ENCODE measurements at regions not wholly inside any gene's neighbourhood (a gene's known extent, or its start where the extent isn't known, plus 50 kb on each side); places are given as distances from the start of the nearest gene placed in this dataset.
"Not testable (repeated sequence)": the region's sequence is repeated elsewhere in the genome, so short reads cannot be mapped to it uniquely, and the experiment has no call there.

DNA sequence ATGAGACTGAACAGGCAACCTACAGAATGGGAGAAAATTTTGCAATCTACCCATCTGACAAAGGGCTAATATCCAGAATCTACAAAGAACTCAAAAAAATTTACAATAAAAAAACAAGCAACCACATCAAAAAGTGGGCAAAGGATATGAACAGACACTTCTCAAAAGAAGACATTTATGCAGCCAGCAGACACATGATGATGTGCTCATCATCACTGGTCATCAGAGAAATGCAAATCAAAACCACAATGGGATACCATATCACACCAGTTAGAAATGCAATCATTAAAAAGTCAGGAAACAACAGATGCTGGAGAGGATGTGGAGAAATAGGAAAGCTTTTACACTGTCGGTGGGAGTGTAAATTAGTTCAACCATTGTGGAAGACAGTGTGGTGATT is 51.7 kb upstream of the PAXBP1 start:
- H3K4me1 Mint-ChIP-seq; H3K36me3 Mint-ChIP-seq (ENCODE audit: low read depth); H3K9me3 ChIP-seq (ENCODE audit: control insufficient read depth, low read length, poor library complexity, severe bottlenecking); DNase-seq; ATAC-seq; H3K27ac Mint-ChIP-seq; H3K27me3 Mint-ChIP-seq; H3K4me3 Mint-ChIP-seq: not testable (repeated sequence)

DNA sequence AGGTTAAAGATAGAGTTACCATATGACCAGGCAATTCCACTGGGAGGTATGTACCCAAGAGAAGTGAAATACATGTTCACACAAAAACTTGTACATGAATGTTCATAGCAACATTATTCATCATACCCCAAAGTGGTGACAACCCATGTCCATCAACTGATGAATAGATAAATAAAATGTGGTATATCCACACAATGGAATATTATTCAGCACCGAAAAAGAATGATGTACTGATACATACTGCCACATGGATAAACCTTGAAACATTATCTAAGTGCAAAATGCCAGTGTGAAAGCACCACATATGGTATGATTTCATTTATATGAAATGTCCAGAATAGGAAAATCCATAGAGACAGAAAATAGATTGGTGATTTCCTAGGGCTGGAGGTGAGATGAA is 53.4 kb upstream of the PAXBP1 start:
- no peaks in the 10 kb centered on the region for H3K36me3 Mint-ChIP-seq (ENCODE audit: low read depth)
- H3K4me1 Mint-ChIP-seq = no peaks in the 10 kb centered on the region

DNA sequence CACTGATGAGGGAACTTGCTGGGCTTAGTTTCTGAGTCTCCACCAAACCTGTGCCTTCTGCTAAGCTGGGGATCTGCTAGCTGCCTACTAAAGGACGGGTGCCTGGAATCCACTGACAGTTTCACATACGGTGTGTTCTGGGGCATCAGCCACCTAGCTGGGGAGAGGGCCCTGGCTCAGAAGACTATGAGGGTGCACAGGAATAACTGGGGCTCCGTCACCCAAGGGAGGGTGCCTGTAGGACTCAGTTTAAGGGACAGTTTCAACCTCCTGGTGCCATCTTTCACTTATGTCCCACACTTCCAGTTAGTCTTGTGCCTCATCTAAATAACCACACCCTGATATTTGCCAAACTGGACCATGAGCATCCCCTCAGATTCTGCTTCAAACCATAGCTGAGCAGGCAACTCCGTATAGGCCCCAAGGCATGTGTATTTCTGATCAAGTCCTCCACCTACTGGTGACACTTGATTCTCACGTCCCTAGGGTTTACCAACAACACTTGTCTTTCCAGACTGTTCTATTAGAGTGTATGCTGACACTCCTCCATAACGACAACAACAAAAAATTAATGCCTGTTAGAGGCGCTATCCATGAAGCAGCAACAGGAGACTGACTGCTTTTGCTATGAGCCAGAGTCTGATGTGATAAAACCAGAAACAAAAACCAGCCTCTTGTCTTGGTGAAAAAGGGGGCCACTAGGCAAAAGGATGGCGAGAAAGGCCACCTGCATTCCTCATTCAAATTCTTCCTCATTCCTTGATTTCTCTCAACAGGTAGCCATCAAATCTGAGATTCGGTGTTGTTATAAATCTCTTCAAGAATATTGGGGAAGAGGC is 55.0 kb upstream of the PAXBP1 start:
- H3K27ac Mint-ChIP-seq = no peak overlapping the region
- no peaks in the 10 kb centered on the region for H3K36me3 Mint-ChIP-seq (ENCODE audit: low read depth)
- ATAC-seq (peak; percentile 74), DNase-seq (no peak)
- no peak overlapping the region for H3K4me3 Mint-ChIP-seq
- no peaks in the 10 kb centered on the region for H3K9me3 ChIP-seq (ENCODE audit: control insufficient read depth, low read length, poor library complexity, severe bottlenecking)
- H3K4me1 Mint-ChIP-seq = no peaks in the 10 kb centered on the region
- peaks cover 5% of the 10 kb centered on the region for H3K27me3 Mint-ChIP-seq

More for the DNA sequence above, 53.4 kb upstream of the PAXBP1 start:
- no peak for DNase-seq
- no peak for ATAC-seq
- Mint-ChIP-seq H3K4me3 (no peak overlapping the region), H3K27me3 (peaks cover 5% of the 10 kb centered on the region), H3K27ac (no peak overlapping the region)
- no peaks in the 10 kb centered on the region for H3K9me3 ChIP-seq (ENCODE audit: control insufficient read depth, low read length, poor library complexity, severe bottlenecking)

DNA sequence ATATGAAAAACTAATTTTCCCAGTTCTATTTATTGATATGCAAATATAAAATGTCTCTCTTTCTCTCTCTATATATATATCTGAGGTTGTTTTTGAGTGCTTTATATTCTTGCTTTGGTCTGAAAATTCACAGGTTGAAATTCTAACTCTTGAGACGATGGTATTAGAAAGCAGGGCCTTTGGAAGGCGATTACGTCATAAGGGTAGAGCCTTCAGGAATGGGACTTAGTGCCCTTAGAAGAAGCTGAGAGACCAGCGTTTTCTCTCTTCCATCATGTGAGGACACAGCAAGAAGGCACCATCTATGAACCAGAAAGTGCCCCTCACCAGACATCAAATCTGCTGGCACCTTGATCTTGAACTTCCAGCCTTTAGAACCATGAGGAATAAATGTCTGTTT is 57.4 kb upstream of the PAXBP1 start:
- DNase-seq (no peak), ATAC-seq (no peak)
- Mint-ChIP-seq H3K4me3 (no peak overlapping the region), H3K27ac (no peak overlapping the region), H3K27me3 (peaks cover 5% of the 10 kb centered on the region), H3K4me1 (no peaks in the 10 kb centered on the region), H3K36me3 (ENCODE audit: low read depth) (no peaks in the 10 kb centered on the region)
- H3K9me3 ChIP-seq (ENCODE audit: control insufficient read depth, low read length, poor library complexity, severe bottlenecking) = no peaks in the 10 kb centered on the region

DNA sequence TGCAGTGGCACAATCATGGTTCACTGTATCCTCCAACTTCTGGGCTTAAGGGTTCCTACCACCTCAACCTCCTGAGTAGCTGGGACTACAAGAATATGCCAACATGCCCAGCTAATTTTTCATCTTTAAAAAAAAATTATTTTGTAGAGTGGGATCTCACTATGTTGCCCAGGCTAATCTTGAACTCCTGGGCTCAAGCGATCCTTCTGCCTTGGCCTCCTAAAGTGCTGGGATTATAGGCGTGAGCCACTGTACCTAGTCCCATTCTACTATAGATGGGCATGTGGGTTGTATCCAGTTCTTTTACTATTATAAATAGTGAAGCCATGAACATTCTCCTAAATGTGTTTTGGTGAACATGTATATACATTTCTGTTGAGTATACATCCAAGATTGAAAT is 57.9 kb upstream of the PAXBP1 start:
- Mint-ChIP-seq H3K36me3 (ENCODE audit: low read depth) (no peaks in the 10 kb centered on the region), H3K4me1 (no peaks in the 10 kb centered on the region), H3K4me3 (no peak overlapping the region), H3K27me3 (peaks cover 5% of the 10 kb centered on the region), H3K27ac (no peak overlapping the region)
- DNase-seq (no peak), ATAC-seq (no peak)
- no peaks in the 10 kb centered on the region for H3K9me3 ChIP-seq (ENCODE audit: control insufficient read depth, low read length, poor library complexity, severe bottlenecking)

DNA sequence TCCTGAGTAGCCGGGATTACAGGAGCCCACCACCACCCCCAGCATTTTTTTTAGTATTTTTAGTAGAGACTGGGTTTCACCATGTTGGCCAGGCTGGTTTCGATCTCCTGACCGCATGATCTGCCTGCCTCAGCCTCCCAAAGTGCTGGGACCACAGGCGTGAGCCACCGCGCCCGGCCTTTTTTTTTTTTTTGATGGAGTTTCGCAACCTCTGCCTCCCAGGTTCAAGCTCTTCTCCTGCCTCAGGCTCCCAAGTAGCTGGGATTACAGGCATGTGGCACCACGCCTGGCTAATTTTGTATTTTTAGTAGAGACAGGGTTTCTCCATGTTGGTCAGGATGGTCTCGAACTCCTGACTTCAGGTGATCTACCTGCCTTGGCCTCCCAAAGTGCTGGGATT is 60.2 kb upstream of the PAXBP1 start:
- ATAC-seq; H3K27me3 Mint-ChIP-seq; DNase-seq; H3K4me3 Mint-ChIP-seq; H3K4me1 Mint-ChIP-seq; H3K36me3 Mint-ChIP-seq (ENCODE audit: low read depth); H3K9me3 ChIP-seq (ENCODE audit: control insufficient read depth, low read length, poor library complexity, severe bottlenecking); H3K27ac Mint-ChIP-seq: not testable (repeated sequence)

DNA sequence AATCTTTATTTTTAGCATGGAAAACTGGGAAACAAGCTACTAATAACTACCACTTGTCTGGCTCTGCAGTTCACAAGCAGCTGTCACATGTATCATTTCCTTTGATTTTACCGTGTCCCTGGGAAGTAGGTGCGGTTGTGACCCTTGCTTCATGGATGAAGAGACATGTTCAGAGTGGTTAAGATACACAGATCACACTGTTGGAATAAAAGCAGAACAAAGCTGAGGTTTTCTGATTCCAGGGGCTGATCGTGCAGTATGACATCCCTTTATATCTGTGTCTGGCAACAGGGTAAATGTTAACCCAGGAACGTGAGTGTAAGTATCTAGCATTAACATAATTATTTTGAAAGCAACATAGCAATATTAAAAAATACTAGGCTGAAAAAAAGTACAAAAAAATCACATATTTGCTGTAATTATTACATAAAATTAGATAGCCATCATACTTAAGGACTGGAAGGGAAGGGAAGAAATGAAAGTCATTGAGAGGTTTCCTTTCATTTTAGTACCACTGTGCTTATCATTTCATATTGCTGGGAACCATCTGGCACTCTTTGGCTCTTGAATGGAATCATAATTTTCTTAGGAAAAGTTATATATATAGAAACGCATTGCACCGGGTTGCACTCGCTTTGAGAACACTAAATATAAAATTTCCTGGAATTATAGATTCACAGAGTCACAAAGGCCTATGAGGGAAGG is 62.8 kb upstream of the PAXBP1 start:
- Mint-ChIP-seq H3K4me3 (no peak overlapping the region), H3K36me3 (ENCODE audit: low read depth) (no peaks in the 10 kb centered on the region), H3K4me1 (no peaks in the 10 kb centered on the region), H3K27me3 (peaks cover 6% of the 10 kb centered on the region), H3K27ac (no peak overlapping the region)
- ATAC-seq (no peak), DNase-seq (no peak)
- H3K9me3 ChIP-seq (ENCODE audit: control insufficient read depth, low read length, poor library complexity, severe bottlenecking) = no peaks in the 10 kb centered on the region

DNA sequence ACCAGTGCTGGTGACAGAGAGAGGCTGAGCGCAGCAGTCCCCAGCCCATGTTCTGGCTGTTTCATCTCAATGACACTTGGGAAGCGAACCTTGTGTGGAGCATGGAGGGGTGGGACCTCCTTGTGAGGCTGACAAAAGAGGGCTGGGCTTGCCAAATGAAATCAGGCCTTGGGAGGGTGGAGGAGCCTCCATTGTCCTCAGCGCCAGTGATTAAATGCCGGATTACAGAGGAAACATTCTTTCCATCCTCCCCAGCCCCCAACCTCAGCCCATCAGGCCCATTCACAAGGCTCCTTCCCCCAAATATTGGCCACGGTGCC is 63.3 kb upstream of the PAXBP1 start:
- DNase-seq = no peak

DNA sequence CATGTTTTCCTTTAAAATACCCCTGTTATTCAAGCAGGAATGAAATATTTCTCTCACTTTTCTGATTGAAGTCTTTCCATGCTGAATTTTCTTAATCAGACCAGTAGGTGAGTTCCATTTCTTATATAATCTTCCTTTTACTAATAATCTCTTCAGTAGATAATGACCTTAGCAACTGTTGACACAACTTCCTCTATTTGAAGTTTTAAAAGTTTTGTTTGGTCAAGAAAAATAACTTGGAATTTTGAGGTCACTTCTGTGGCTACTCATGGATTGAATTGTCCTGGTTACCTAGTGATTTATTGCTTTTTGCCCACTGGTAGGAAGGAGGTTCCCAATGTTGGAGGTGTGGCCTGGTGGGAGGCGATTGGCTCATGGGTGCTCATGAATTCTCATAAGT is 70.6 kb upstream of the PAXBP1 start:
- DNase-seq (no peak), ATAC-seq (no peak)
- Mint-ChIP-seq H3K4me3 (no peak overlapping the region), H3K36me3 (ENCODE audit: low read depth) (no peaks in the 10 kb centered on the region), H3K27me3 (peaks cover 16% of the 10 kb centered on the region), H3K27ac (no peak overlapping the region), H3K4me1 (no peaks in the 10 kb centered on the region)
- no peaks in the 10 kb centered on the region for H3K9me3 ChIP-seq (ENCODE audit: control insufficient read depth, low read length, poor library complexity, severe bottlenecking)

More for the DNA sequence above, 63.3 kb upstream of the PAXBP1 start:
- H3K4me3 Mint-ChIP-seq = no peak overlapping the region
- peaks cover 6% of the 10 kb centered on the region for H3K27me3 Mint-ChIP-seq
- H3K4me1 Mint-ChIP-seq = no peaks in the 10 kb centered on the region
- no peaks in the 10 kb centered on the region for H3K9me3 ChIP-seq (ENCODE audit: control insufficient read depth, low read length, poor library complexity, severe bottlenecking)
- H3K36me3 Mint-ChIP-seq (ENCODE audit: low read depth) = no peaks in the 10 kb centered on the region
- no peak for ATAC-seq
- H3K27ac Mint-ChIP-seq = no peak overlapping the region

DNA sequence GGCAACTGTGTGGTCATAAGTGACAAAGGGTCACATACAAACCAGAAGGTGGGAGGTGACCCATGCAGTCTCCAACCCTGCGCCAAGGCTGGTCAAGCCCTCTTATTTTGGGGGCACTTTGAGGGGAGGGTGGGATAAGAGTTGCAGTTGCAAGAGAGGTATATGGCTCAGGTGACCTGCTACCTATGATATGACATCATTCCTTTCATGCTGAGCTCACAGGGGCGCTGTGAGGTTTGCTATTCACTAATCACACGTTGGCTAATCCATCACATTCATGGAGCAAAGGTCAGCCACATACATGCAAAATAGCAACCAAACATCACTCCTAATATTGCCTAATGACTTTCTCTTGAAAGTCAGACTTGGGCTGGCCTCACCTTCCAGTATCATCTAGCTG is 72.0 kb upstream of the PAXBP1 start:
- no peaks in the 10 kb centered on the region for H3K9me3 ChIP-seq (ENCODE audit: control insufficient read depth, low read length, poor library complexity, severe bottlenecking)
- Mint-ChIP-seq H3K27me3 (peaks cover 23% of the 10 kb centered on the region), H3K4me1 (no peaks in the 10 kb centered on the region), H3K4me3 (no peak overlapping the region), H3K27ac (no peak overlapping the region), H3K36me3 (ENCODE audit: low read depth) (no peaks in the 10 kb centered on the region)
- no peak for DNase-seq
- no peak for ATAC-seq

DNA sequence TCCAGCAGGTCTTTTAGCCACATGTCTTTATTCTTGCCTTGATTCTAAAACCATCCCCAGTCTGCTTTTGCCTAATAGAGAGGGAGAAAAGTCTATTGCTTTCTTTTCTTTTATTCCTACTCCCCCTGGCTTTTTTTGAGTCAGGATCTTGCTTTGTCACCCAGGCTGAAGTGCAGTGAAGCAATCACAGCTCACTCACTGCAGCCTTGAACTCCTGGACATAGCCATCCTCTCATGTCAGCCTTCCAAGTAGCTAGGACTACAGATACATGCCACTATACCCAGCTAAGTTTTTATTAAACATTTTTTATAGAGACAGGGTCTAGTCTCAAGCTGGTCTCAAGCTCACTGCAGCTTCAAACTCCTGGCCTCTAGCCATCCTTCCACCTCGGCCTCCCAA is 72.5 kb upstream of the PAXBP1 start:
- Mint-ChIP-seq H3K4me3 (no peak overlapping the region), H3K36me3 (ENCODE audit: low read depth) (no peaks in the 10 kb centered on the region), H3K27me3 (peaks cover 28% of the 10 kb centered on the region), H3K27ac (no peak overlapping the region), H3K4me1 (no peaks in the 10 kb centered on the region)
- DNase-seq = no peak
- no peak for ATAC-seq
- no peaks in the 10 kb centered on the region for H3K9me3 ChIP-seq (ENCODE audit: control insufficient read depth, low read length, poor library complexity, severe bottlenecking)

DNA sequence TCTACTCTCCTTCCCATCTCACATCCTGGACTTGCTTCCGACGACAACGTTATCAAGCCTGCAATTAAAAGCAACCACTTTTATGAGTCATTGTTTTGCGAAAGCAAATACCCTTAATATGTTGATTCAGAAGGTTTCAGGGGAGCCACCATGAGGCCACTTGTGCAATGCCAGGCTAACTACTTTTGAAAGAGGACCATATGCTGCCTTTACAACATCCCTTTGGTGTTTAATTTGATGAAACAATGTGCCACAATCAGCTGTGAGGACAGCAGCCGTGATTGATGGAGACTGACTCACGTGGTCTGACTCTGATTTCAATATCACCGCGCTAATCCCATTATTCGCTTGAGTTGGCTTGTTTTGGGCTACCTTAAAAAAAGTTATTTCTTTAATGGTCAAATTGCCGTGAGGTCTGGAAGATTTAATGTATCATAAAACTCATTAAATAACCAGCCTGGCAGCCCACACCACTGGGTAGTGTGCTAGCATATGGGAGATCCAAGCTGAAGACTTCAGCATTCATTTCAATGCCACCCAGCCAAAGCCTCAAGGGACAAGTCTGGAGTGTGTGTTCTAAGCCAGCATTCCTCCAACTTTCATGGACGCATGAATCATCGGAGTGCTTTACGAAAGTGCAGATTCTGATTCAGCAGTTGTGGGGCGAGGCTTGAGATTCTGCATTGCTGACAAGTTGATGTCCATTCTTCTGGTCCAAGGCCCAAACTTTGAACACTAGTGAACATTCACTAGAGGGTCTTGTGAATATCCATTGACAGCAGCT is 73.3 kb upstream of the PAXBP1 start:
- ATAC-seq (no peak), DNase-seq (no peak)
- H3K27me3 Mint-ChIP-seq = peaks cover 36% of the 10 kb centered on the region
- no peaks in the 10 kb centered on the region for H3K36me3 Mint-ChIP-seq (ENCODE audit: low read depth)
- no peaks in the 10 kb centered on the region for H3K9me3 ChIP-seq (ENCODE audit: control insufficient read depth, low read length, poor library complexity, severe bottlenecking)
- no peak overlapping the region for H3K27ac Mint-ChIP-seq
- no peaks in the 10 kb centered on the region for H3K4me1 Mint-ChIP-seq
- no peak overlapping the region for H3K4me3 Mint-ChIP-seq

DNA sequence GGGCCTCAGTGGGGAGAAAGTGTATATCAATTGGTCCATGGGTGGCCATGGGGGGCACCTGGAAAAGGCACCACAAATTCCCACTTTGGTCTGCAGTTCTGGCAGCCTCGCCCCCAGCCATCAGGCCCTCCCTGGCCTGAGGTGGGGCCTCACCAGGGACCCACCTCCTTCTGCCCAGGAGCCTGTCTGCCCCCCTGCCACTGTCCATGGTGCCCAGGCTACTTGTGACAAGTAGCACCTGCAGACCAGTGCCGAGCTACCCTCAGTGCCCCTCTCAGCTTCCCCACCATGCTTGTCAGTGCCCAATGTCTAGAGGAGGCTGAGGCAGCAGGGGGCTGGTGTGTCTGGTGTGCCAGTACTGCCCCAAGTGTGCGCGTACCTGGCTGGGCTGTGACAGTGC is 87.1 kb upstream of the PAXBP1 start:
- ATAC-seq (no peak), DNase-seq (no peak)
- H3K4me3 Mint-ChIP-seq = no peak overlapping the region
- no peaks in the 10 kb centered on the region for H3K36me3 Mint-ChIP-seq (ENCODE audit: low read depth)
- peaks cover 21% of the 10 kb centered on the region for H3K27me3 Mint-ChIP-seq
- H3K27ac Mint-ChIP-seq = no peak overlapping the region
- H3K9me3 ChIP-seq (ENCODE audit: control insufficient read depth, low read length, poor library complexity, severe bottlenecking) = peaks cover 4% of the 10 kb centered on the region
- no peaks in the 10 kb centered on the region for H3K4me1 Mint-ChIP-seq
